ENCODE measurements at regions not wholly inside any gene's neighbourhood (a gene's known extent, or its start where the extent isn't known, plus 50 kb on each side); places are given as distances from the start of the nearest gene placed in this dataset.

DNA sequence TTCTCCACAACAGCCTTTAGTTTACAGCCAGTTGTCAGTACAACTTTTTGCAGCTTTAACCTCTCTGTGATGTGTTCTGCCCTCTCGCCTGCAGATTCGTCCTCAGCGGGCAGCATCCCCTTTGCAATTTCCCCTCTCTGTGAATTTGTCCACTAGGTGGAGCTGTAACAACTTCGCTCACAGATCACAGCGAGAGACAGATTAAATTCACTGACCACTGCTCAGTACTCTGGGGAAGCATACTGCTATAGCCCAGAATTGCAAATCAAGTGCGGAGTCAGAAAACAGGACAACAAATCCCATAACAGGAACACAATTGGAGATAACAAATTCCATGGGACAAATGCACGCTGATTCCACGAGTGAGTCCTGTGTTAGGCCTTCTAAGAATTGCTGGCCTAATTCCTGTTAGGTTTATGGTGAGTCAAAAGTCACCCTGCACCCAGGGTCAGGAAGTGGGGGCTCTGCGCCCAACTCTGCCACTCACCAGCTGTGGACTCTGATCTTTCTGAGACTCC is 2124.9 kb downstream of the MAT2B start (continued):
- TF ChIP-seq ZNF337 (CRISPR knock-in tag; IDR thresholded peaks at IDR 0.05; ENCODE audit: borderline replicate concordance, low read depth), result no peak
- TF ChIP-seq SP140L (CRISPR knock-in tag; IDR thresholded peaks at IDR 0.05; ENCODE audit: borderline replicate concordance), result no peak
- no peak for TF ChIP-seq ZNF652 (CRISPR knock-in tag; IDR thresholded peaks at IDR 0.05; ENCODE audit: borderline replicate concordance, low read depth)
- TF ChIP-seq ZNF790 (CRISPR knock-in tag; IDR thresholded peaks at IDR 0.05; ENCODE audit: borderline replicate concordance), result no peak
- TF ChIP-seq ZNF274 (CRISPR knock-in tag; IDR thresholded peaks at IDR 0.05), result no peak
- TF ChIP-seq LCORL (IDR thresholded peaks at IDR 0.05), result no peak
- no peak for TF ChIP-seq LCORL (CRISPR knock-in tag; IDR thresholded peaks at IDR 0.05)
- TF ChIP-seq WIZ (CRISPR knock-in tag; IDR thresholded peaks at IDR 0.05), result no peak
- no peak for TF ChIP-seq DMAP1 (CRISPR knock-in tag; IDR thresholded peaks at IDR 0.05)
- TF ChIP-seq, protein P1, sequence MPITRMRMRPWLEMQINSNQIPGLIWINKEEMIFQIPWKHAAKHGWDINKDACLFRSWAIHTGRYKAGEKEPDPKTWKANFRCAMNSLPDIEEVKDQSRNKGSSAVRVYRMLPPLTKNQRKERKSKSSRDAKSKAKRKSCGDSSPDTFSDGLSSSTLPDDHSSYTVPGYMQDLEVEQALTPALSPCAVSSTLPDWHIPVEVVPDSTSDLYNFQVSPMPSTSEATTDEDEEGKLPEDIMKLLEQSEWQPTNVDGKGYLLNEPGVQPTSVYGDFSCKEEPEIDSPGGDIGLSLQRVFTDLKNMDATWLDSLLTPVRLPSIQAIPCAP (CRISPR knock-in tag; IDR thresholded peaks at IDR 0.05; ENCODE audit: low read depth), result no peak
- TF ChIP-seq, protein P2, sequence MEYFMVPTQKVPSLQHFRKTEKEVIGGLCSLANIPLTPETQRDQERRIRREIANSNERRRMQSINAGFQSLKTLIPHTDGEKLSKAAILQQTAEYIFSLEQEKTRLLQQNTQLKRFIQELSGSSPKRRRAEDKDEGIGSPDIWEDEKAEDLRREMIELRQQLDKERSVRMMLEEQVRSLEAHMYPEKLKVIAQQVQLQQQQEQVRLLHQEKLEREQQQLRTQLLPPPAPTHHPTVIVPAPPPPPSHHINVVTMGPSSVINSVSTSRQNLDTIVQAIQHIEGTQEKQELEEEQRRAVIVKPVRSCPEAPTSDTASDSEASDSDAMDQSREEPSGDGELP (IDR thresholded peaks at IDR 0.05; ENCODE audit: borderline replicate concordance, low read depth), result no peak
- TF ChIP-seq MED8 (CRISPR knock-in tag; IDR thresholded peaks at IDR 0.05; ENCODE audit: insufficient replicate concordance), result no peak
- no peak for TF ChIP-seq ZIK1 (CRISPR knock-in tag; IDR thresholded peaks at IDR 0.05; ENCODE audit: borderline replicate concordance, low read depth)
- no peak for TF ChIP-seq HOXD1 (CRISPR knock-in tag; IDR thresholded peaks at IDR 0.05)
- no peak for TF ChIP-seq ZNF558 (CRISPR knock-in tag; IDR thresholded peaks at IDR 0.05; ENCODE audit: borderline replicate concordance)
- TF ChIP-seq RARA (CRISPR knock-in tag; IDR thresholded peaks at IDR 0.05), result peak; percentile 77
- TF ChIP-seq CENPT (CRISPR knock-in tag; IDR thresholded peaks at IDR 0.05; ENCODE audit: low read depth), result no peak
- no peak for TF ChIP-seq RORA (CRISPR knock-in tag; IDR thresholded peaks at IDR 0.05)
- no peak for TF ChIP-seq ZNF253 (CRISPR knock-in tag; IDR thresholded peaks at IDR 0.05; ENCODE audit: borderline replicate concordance)
- 0 out of 2 replicates have a peak, but pooled peaks have one; percentile 25 for TF ChIP-seq ZC3H13 (CRISPR knock-in tag; IDR thresholded peaks at IDR 0.05)
- TF ChIP-seq, protein P3, sequence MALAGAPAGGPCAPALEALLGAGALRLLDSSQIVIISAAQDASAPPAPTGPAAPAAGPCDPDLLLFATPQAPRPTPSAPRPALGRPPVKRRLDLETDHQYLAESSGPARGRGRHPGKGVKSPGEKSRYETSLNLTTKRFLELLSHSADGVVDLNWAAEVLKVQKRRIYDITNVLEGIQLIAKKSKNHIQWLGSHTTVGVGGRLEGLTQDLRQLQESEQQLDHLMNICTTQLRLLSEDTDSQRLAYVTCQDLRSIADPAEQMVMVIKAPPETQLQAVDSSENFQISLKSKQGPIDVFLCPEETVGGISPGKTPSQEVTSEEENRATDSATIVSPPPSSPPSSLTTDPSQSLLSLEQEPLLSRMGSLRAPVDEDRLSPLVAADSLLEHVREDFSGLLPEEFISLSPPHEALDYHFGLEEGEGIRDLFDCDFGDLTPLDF (CRISPR knock-in tag; IDR thresholded peaks at IDR 0.05), result no peak
- no peak for TF ChIP-seq ZNF33A (CRISPR knock-in tag; IDR thresholded peaks at IDR 0.05; ENCODE audit: borderline replicate concordance)
- TF ChIP-seq JUNB (CRISPR knock-in tag; IDR thresholded peaks at IDR 0.05; ENCODE audit: borderline replicate concordance), result no peak
- no peak for TF ChIP-seq MTF2 (CRISPR knock-in tag; IDR thresholded peaks at IDR 0.05; ENCODE audit: borderline replicate concordance)
- no peak for TF ChIP-seq CHD4 (IDR thresholded peaks at IDR 0.05; ENCODE audit: borderline replicate concordance, low read length)
- TF ChIP-seq, protein P4, sequence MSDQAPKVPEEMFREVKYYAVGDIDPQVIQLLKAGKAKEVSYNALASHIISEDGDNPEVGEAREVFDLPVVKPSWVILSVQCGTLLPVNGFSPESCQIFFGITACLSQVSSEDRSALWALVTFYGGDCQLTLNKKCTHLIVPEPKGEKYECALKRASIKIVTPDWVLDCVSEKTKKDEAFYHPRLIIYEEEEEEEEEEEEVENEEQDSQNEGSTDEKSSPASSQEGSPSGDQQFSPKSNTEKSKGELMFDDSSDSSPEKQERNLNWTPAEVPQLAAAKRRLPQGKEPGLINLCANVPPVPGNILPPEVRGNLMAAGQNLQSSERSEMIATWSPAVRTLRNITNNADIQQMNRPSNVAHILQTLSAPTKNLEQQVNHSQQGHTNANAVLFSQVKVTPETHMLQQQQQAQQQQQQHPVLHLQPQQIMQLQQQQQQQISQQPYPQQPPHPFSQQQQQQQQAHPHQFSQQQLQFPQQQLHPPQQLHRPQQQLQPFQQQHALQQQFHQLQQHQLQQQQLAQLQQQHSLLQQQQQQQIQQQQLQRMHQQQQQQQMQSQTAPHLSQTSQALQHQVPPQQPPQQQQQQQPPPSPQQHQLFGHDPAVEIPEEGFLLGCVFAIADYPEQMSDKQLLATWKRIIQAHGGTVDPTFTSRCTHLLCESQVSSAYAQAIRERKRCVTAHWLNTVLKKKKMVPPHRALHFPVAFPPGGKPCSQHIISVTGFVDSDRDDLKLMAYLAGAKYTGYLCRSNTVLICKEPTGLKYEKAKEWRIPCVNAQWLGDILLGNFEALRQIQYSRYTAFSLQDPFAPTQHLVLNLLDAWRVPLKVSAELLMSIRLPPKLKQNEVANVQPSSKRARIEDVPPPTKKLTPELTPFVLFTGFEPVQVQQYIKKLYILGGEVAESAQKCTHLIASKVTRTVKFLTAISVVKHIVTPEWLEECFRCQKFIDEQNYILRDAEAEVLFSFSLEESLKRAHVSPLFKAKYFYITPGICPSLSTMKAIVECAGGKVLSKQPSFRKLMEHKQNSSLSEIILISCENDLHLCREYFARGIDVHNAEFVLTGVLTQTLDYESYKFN (CRISPR knock-in tag; conservative IDR thresholded peaks at IDR 0.05), result 0 out of 2 replicates have a peak, but pooled peaks have one; percentile 14
